Right lobe of liver (tissue), 6 donors: ENCODE measurements at regions not wholly inside any gene's neighbourhood (a gene's known extent, or its start where the extent isn't known, plus 50 kb on each side); places are given as distances from the start of the nearest gene placed in this dataset.
"Not testable (repeated sequence)": the region's sequence is repeated elsewhere in the genome, so short reads cannot be mapped to it uniquely, and the experiment has no call there.

Experiments used
- ATAC-seq, 4 donors: fragments of 200-7000 bp; cut with Tn5 transposase; one replicate each; pipeline ENCODE4 v1.9.1; 2020; ENCODE audit warnings: mild to moderate bottlenecking in 4 of 4, moderate library complexity in 4 of 4
- DNase-seq, 3 donors: peaks; one replicate each; pipeline ENCODE4 v3.0.0-alpha.2; 2020
- H3K27ac ChIP-seq, 3 donors: fragments of 200-600 bp; one replicate each; pipeline ENCODE4 v1.8.0; 2022
- H3K27me3 ChIP-seq, 2 donors: fragments of 200-600 bp; one replicate each; pipeline ENCODE4 v1.8.0; 2022
- H3K36me3 ChIP-seq, 4 donors: fragments of 200-600 bp; sonication (generic) in 1 of 4; one replicate each; pipeline versions ENCODE4 v1.5.1 to v1.8.0; 2017 to 2022; ENCODE audit warnings: control low read depth in 1 of 4
- H3K4me1 ChIP-seq, 4 donors: fragments of 200-600 bp; sonication (generic) in 1 of 4; one replicate each; pipeline versions ENCODE4 v1.5.1 to v1.8.0; 2017 to 2022; ENCODE audit warnings: control low read depth in 1 of 4
- H3K4me3 ChIP-seq, 3 donors: fragments of 200-600 bp; one replicate each; pipeline ENCODE4 v1.8.0; 2022
- H3K9me3 ChIP-seq, 4 donors: fragments of 200-600 bp; sonication (generic) in 1 of 4; one replicate each; pipeline versions ENCODE4 v1.5.1 to v1.8.0; 2017 to 2022; ENCODE audit warnings: control low read depth in 1 of 4
- POLR2A ChIP-seq: fragments of 450-650 bp; IDR thresholded peaks from one replicate; pipeline ENCODE4 v1.6.1; 2017; ENCODE audit warnings: antibody characterized with exemption, mild to moderate bottlenecking
- WGBS: methylation state at CpG from one replicate; pipeline ENCODE4 v1.1.6; 2018; ENCODE audit warnings: low coverage, low lambda C conversion rate; ENCODE audit not compliant: insufficient coverage; ENCODE audit errors: missing lambda C conversion rate; 5-methylcytosine and 5-hydroxymethylcytosine counted together
- intact Hi-C, 2 donors: fragments of 100-400 bp; cut with DNase I; formaldehyde crosslinking; loops; one replicate each; pipeline versions ENCODE4 v1.11.2 to v1.14.1; 2022
- TF ChIP-seq, protein P1 (sequence below), 4 donors: fragments of 200-600 bp in 3 of 4; fragments of 450-650 bp in 1 of 4; IDR thresholded peaks; one replicate each; pipeline versions ENCODE4 v1.5.1 to v1.8.0; 2016 to 2022; ENCODE audit warnings: antibody characterized with exemption in 4 of 4, mild to moderate bottlenecking in 2 of 4
- donor health status: DM: no; HTN: yes; CAD: no.
- donor health status: DM: no; HTN: no; CAD: no.
- donor health status: DM: no; HTN: no; CAD: no.
- donor health status: DM: no; HTN: yes; CAD: no.
- donor health status: DM: no; HTN: yes; CAD: no.

DNA sequence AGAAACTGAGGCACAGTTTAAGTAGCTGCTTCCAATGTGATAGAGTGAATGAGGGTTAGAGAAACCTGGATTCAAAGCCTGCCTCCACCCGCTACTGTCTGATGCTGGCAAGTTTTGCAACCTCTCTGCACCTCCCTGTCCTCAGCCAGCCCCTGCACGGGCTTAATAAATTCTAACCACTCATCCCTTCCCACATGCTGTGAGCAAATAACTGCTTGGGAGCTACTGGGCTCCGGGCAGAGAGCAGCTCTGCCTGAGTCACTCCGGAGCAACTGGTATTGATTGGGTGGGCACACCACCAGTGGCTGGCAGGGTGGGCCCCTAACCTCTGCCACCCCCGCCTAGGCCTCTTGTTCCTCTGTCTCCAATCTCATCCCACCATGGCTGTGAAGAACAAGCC lies 104.3 kb upstream of the SYT13 start:
- TF ChIP-seq POLR2A: no peak
- TF ChIP-seq, protein P1, sequence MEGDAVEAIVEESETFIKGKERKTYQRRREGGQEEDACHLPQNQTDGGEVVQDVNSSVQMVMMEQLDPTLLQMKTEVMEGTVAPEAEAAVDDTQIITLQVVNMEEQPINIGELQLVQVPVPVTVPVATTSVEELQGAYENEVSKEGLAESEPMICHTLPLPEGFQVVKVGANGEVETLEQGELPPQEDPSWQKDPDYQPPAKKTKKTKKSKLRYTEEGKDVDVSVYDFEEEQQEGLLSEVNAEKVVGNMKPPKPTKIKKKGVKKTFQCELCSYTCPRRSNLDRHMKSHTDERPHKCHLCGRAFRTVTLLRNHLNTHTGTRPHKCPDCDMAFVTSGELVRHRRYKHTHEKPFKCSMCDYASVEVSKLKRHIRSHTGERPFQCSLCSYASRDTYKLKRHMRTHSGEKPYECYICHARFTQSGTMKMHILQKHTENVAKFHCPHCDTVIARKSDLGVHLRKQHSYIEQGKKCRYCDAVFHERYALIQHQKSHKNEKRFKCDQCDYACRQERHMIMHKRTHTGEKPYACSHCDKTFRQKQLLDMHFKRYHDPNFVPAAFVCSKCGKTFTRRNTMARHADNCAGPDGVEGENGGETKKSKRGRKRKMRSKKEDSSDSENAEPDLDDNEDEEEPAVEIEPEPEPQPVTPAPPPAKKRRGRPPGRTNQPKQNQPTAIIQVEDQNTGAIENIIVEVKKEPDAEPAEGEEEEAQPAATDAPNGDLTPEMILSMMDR (IDR thresholded peaks at IDR 0.05): no peak
- H3K4me3 ChIP-seq: no peak overlapping the region
- no peaks in the 10 kb centered on the region for H3K36me3 ChIP-seq
- H3K9me3 ChIP-seq: no peaks in the 10 kb centered on the region
- H3K4me1 ChIP-seq: peaks cover 0 to 69% (median 31%) of the 10 kb centered on the region in 4 donors
- DNase-seq: peak; percentile 58 to 81 (median 73)
- intact Hi-C loops: no loop called here
- 8% methylated on average over 2 of the region's 5 CpGs for WGBS
- ATAC-seq: peak; percentile 62 to 72 (median 68)
- peak overlapping the region; percentile 71 to 92 (median 80) for H3K27ac ChIP-seq
- no peaks in the 10 kb centered on the region for H3K27me3 ChIP-seq

DNA sequence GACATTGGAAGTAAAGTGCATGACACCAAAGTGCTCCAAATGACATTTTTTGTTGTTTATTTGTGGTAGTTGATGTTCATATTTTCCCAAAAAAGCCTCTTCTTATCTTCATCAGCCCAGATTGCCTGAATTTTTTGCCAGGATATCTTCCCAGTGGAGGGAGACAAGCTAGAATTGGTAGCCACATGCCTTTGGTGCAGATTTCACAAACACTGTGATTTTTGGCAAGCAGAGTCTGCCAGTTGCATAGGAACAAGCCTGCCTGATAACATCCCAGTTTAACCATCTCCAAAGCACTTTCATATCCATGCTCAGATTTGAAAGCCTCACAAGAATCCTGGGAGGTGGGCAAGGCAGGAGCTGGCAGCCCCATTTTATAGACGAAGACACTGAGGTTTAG lies 102.3 kb upstream of the SYT13 start:
- H3K27me3 ChIP-seq: no peaks in the 10 kb centered on the region
- peak; percentile 38 to 48 (median 44) for ATAC-seq
- WGBS: 57% methylated on average over 1 of the region's 1 CpG
- peak overlapping the region in 1 of 3 donors; percentile 27 for H3K27ac ChIP-seq
- DNase-seq: peak in 1 of 3 donors; percentile 62
- no peaks in the 10 kb centered on the region for H3K36me3 ChIP-seq
- TF ChIP-seq POLR2A: no peak
- TF ChIP-seq, protein P1 (IDR thresholded peaks at IDR 0.05): no peak
- H3K4me1 ChIP-seq: peaks cover 0 to 54% (median 22%) of the 10 kb centered on the region in 4 donors
- no peak overlapping the region for H3K4me3 ChIP-seq
- H3K9me3 ChIP-seq: no peaks in the 10 kb centered on the region
- intact Hi-C loops: no loop called here

DNA sequence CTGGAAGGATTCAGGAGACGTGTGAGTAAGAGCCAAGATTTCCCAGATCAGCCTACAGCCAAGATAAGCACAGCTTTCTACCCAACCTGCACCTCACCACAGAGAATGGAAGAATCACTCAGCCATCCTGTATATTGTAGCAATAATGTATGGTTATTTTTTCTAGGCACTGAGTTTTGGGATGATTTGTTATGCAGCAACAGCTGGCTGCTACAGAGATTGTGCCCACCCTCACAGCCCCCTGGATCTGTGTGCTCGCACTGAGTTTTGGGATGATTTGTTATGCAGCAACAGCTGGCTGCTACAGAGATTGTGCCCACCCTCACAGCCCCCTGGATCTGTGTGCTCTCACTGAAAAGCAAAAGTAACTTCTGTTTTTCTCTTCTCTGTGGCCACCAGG lies 101.7 kb upstream of the SYT13 start:
- H3K9me3 ChIP-seq, ATAC-seq, H3K4me3 ChIP-seq, DNase-seq, H3K27me3 ChIP-seq, intact Hi-C loops, H3K36me3 ChIP-seq: not testable (repeated sequence)
- Histone ChIP-seq H3K27ac (peak overlapping the region in 1 of 3 donors; percentile 27), H3K4me1 (peaks cover 0 to 48% (median 19%) of the 10 kb centered on the region in 4 donors)
- WGBS: no CpG with 5 or more reads among the region's 2 CpGs

DNA sequence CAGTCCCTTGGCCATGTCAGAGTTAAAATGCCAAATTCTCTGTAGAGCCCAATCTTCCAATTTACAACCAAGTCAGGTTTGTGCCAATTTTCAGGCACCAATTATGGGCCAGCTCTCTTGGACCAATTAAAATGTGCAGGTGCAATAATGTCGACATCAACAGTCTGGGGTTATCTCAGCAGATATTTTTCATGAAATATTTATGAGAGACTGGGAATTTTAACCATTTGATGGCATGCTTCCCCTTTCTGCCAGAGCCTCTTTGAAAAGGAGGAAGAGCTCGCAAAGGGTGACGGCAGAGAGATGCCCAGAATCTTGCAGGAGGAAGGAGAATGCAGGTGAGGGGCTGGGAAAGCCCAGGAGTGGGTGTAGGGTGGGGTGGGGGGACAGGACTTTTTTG lies 100.8 kb upstream of the SYT13 start:
- intact Hi-C loops: no loop called here
- ATAC-seq (no peak), DNase-seq (no peak)
- H3K36me3 ChIP-seq: no peaks in the 10 kb centered on the region
- TF ChIP-seq, protein P1 (IDR thresholded peaks at IDR 0.05): no peak
- TF ChIP-seq POLR2A: no peak
- no peaks in the 10 kb centered on the region for H3K27me3 ChIP-seq
- H3K27ac ChIP-seq: no peak overlapping the region
- H3K4me1 ChIP-seq: peaks cover 0 to 39% (median 16%) of the 10 kb centered on the region in 4 donors
- 56% methylated on average over 3 of the region's 3 CpGs for WGBS
- H3K4me3 ChIP-seq: no peak overlapping the region
- H3K9me3 ChIP-seq: no peaks in the 10 kb centered on the region

DNA sequence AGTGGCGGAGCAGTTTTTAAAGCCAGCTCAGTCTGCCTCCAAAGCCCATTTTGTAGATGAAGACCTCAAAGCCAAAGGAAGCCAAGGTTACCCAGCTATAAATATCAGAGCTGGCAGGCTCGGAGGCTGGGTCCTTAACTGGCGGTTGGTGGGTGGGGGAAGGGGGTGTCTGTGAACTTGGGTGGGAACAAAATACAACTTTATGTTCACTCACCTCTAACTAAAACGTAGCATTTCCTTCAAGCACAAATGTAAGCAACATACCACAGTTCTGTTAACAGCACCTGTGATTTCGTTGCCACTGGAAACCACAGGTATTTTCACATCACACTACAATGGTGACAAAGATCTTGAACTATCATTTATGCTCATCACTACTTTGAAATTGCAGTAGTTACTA lies 99.7 kb upstream of the SYT13 start:
- Histone ChIP-seq H3K4me3 (no peak overlapping the region), H3K27me3 (no peaks in the 10 kb centered on the region), H3K4me1 (peaks cover 0 to 29% (median 10%) of the 10 kb centered on the region in 4 donors), H3K9me3 (no peaks in the 10 kb centered on the region), H3K36me3 (no peaks in the 10 kb centered on the region), H3K27ac (no peak overlapping the region)
- TF ChIP-seq POLR2A: no peak
- TF ChIP-seq, protein P1 (IDR thresholded peaks at IDR 0.05): no peak
- intact Hi-C loops: no loop called here
- DNase-seq (no peak), ATAC-seq (no peak)
- 73% methylated on average over 4 of the region's 5 CpGs for WGBS
